HS-27A (cell line): ENCODE measurements at regions not wholly inside any gene's neighbourhood (a gene's known extent, or its start where the extent isn't known, plus 50 kb on each side); places are given as distances from the start of the nearest gene placed in this dataset.

Experiments
- DNase-seq: peaks from one replicate; pipeline ENCODE4 v3.0.0-alpha.2; 2012; ENCODE audit warnings: low read depth, missing footprints

DNA sequence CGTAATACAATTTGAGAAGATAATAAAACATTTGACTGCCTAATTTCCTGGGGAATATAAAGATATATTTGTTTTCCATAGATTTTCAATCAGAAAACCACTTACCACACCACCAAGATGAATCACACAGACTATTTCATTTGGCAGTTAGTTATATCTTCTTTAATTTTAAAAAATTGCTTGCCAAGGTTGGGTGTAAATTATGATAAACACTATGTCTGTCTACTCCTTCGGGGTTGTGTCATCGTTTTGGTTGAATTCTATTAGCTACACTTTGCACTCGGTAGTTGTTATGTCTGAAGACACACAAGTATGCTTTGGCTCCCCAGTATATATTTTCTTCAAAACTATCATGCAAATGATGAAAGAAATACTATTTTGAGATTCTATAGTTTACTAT is 594.8 kb upstream of the SEMA3D start:
- no peak for DNase-seq

DNA sequence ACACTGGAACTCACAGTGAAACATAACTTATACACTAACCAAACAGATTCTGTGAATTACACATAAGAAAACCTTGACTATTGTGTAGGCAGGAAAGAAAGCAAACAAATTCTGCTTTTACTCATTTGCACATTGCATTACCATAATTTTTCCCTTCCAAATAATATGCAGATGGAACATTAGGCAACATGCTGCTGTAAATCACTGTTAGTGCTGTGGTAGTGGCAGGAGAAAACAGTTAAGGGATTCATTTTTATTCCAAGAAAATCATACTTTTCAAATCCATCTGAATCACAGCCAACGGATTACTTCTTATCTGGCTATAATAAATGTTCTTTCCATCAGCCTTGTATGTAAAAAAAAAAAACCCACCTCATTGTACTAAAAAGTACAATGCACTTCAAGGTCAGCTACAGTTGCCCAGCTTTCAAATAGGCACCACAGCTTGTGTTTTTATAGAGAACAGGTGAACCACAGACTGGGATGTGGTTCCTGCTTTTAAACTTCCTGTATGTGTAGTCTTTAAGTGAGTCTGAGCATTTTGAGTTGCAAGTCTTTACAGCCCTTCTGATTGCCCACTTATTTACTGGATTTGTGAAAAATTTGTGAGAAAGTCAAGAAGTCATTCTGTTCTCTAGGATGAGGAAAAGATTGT is 590.0 kb upstream of the SEMA3D start:
- DNase-seq, result no peak

DNA sequence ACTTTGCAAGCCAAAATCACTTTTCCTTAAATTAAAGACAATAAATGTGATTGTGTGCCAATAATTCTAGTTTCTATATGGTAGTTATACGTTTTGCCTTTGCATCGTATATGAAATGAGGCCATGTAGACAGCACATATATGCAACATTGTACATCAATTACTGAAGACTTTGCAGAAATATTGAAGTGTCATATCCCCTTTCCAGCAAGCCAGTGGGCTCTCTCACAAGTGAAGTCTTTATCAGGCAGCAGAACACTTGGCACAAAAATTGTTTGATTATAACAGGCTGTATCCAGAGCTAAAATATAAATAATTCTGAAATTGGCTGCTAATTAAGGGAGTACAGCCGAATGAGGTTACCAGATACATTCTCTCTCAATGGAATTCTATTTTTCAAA is 588.6 kb upstream of the SEMA3D start:
- DNase-seq, result no peak

DNA sequence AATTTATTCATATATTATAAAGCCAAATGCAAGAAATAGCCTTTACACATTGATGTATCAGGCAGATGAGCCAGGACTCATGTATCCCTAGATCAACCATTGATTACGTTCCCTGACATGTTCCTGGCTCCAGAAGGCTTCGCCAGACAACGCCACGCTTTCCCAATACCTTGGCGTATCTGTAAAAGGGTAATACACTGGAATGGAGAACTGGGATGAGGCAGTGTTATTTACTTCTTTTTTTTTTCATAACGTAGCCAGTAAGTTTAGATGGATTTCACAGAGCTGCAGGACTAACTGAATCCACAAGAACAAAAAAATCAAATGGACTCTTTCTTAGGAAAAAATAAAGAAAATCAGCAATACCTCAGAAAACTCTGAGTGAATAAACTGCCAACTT is 588.1 kb upstream of the SEMA3D start:
- DNase-seq, result no peak

DNA sequence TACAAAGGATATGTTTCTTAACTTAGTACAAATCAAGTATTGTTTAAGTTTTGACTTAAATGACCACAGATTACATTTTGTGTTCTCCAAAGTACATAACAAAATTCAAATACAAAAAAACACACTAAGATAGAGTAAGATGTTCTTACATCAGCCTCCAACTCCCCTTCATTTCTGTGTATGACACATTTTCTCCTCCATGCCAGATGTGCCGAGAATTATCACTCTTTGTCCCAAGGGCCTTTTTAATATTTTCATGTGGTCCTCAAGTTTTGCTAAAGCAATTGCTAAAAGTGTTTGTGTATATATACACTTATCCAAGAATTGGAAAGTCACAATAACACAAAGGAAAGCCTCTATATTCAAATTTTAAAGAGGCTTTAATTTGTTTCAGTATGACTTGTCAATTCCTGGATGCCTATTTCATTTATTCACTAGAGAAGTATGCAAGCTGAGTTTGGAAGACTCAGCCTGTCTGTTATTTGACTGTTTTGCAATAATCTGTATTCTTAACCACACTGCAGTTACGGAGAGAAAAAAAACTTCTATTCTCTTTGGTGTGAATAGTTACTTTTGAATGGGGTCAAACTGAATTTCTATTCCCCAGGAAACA is 586.4 kb upstream of the SEMA3D start:
- DNase-seq, result no peak

DNA sequence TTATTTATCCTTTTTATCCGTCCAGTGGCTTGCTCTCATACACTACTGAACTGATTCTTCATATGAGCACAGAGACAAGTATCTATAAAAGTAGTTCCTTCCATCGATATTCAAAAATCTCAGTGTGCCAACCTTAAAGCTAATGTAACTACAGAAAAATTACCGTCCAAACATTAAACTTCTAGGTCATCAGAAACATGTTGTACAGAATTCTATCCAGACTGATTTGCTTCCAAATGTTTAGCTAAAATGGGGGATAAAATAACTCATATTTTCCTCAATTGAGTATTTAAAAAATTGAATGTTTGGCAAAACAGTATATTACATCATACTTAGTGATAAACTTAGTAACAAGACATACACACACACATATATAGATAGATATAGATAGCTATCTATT is 584.7 kb upstream of the SEMA3D start:
- DNase-seq, result no peak

DNA sequence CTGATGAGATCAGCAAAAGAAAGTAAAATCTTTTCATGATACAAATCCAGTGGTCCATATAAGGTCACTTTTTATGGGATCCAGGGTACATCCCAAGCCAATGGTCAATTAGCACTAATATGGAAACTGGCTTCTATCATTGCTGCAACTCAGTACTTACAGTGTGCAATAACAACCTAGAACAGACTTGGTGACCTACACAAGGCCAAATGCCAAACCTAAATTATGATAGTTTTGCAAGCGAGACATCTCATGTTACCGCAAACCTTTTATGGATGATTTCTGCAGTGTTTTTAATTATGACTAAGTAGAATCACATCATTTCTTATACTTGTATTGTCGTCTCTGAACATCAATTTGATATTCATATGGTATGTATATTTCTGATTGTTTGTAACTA is 583.5 kb upstream of the SEMA3D start:
- DNase-seq, result no peak

DNA sequence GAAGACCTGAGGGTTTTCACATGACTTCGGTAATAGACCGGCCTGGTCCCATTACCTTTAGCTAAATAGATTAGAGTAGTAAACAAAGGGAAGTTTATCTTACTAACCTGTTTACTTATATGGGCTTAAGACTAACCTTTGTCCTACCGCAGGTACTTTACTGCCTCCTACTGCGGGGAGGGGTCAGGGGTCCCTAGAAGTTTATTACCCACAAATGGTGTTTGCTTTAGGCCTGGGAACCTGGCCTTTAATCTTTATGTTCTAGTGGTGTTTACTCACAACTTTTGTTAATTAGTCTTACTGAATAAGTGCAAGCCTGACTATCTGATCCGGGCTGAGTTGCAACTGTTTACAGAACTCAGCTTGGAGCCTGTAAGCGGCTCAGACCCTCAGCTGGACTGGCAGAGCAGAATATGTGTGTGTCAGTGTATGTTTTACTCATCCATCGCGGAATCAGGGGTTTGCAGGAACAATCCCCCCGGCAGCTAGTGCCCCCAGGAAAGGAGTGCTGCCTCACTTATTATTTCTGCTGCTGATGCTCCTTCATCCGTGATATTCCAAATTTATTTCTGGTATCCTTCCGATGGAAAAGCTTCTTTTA is 578.9 kb upstream of the SEMA3D start:
- DNase-seq, result no peak

DNA sequence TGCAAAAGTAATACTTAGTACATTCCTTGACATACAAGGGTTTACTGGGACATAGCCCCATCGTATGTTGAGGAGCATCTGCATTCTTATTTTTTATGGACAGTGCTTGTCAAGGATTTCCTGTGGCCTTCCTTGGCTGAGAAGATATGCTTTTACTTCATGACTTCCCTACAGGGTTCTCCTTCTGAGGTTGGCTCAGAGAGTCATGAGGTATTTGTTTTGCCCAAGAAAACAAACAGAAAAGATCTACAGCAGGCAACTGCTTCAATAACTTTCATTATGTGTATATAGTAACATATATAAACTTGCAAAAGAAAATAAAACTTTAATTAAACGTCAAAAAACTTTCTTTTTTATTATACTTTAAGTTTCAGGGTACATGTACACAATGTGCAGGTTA is 577.2 kb upstream of the SEMA3D start:
- no peak for DNase-seq

DNA sequence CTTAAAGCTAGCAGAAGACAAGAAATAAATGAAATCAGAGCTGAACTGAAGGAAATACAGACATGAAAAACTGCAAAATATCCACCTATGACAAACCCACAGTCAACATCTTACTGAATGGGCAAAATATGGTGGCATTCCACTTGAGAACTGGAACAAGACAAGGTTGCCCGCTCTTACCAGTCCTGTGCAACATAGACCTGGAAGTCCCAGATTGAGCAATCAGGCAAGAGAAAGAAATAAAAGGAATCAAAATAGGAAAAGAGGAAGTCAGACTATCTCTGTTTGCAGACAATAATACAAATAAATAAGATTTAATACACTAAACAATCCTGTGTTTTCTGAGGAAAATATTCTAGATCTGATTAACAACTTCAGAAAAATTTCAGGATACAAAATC is 570.5 kb upstream of the SEMA3D start:
- no peak for DNase-seq

DNA sequence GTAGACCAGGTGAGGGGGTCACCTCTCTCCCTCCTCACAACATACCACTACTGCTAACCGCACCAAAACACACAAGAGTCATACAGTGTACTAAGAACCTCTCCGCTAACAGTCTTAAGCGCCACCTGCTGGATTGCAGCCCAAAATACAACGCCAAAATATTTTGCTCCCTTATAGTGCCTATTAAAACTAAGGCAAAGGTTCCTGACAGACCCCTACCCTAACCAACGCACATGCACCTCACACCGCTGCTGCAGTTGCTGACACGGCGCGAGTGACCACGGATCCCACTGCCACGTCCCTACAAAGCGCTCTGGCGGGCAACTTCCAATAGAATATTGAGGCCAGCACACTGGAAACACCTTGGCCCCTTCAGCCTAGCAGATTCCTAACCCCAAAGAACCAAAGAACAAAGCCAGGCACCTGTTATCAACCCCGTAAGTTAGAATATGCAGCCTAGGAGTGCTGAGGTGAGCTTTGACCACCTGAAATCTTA is 563.6 kb upstream of the SEMA3D start:
- DNase-seq, result no peak

DNA sequence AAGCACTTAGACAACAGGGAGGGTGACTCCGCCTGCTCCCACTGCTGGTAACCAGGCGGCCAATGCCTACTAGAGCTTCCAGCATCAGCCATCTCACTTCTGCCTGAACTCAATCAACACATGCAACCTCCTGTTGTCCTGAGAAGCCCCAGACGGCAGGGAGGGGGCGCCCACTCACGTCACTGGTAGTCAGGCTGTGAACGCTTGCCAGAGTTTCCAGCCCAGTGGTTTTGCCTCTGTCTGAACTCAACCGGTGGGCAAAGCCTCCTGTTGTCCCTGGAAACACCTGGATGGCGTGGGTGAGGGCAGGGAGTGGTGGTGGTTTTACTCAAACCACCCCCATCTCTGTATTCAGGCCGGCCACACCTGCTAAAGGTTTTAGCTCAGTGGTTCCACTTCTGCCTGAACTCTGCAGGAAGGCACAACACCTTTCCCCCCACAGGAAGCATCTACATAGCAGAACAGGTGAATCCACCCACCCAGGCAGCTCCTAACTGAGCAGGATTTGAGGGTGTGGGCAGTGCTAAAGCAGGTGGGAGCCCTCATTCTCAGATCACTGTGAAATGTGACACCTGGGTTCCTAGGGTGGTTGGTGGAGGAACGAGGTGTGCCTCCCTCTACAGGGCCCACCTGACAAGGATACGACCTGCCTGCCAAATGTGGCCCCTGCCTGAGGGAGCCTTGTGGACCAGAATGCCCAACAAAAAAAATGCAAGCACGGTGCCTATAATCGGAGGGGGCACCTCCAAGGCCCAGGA is 563.0 kb upstream of the SEMA3D start:
- DNase-seq, result no peak

DNA sequence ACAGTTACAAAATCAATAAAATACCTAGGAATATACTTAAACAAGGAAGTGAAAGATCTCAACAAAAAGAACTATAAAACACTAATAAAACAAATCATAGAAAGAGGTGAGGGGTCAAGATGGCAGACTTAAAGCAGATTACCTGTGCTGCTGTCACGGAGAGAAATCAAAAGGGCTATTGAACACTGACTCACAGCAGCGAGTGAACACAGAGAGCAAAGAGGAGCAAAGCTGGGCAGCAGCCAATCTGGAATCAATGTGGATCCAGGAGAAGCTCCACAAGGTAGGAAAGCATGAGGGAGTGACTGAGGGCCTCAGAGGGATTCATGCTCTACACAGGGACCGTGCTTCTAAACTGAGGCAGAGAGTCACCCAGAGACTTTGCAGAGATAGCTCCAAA is 562.0 kb upstream of the SEMA3D start:
- DNase-seq, result no peak

DNA sequence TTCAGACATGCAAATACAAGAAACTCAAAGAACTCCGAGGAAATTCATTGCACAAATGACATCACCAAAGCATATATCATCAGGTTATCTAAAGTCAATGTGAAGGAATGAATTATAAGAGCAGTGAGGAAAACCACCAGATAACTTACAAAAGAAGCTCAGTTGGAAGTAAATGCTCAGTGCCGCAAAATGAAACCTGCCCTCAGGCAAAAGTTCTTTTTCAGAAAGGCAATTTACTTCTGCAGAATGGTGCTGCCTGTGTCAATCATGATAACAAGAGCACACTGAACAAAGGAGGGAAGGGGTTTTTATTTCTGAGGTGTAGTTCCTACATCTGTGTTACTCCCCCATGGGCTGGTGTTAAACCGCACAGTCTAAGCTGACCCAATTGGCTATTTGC is 550.6 kb upstream of the SEMA3D start:
- no peak for DNase-seq

DNA sequence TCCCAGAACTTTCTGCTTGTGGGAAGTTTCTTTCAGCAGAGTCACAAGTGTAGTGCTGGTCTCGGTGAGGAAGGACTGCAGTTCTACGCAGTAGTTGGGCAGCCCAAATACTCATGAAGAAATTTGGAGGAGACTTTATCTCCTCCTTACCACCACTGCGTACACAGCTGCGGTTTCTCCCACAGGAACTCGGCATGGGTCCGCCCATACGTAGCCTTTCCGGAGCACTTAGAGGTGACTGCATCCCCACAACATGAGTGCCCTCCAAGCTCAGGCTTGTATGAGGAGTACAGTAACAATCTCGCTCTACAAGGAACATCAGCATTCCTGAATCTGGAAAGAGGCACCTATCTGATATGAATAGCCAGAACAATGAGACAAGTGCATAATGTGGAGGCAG is 549.2 kb upstream of the SEMA3D start:
- no peak for DNase-seq

DNA sequence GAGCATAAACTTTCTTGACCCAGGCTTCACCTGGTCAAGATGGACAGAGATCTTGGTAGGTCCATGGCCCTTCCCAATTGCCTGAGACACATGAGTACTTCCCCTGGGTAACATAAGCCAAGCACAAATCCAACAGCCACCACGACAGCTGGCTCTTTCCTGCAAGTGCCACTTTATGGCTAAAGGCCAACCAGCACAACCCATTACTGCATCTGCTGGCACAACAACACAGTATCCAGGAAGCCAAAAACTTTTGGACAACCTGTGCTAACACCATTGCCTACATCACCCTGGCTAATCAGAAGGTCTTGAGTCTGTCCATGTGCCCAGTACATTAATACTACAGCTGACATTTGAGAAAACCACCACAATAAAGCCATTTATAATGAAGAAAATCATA is 548.0 kb upstream of the SEMA3D start:
- no peak for DNase-seq

DNA sequence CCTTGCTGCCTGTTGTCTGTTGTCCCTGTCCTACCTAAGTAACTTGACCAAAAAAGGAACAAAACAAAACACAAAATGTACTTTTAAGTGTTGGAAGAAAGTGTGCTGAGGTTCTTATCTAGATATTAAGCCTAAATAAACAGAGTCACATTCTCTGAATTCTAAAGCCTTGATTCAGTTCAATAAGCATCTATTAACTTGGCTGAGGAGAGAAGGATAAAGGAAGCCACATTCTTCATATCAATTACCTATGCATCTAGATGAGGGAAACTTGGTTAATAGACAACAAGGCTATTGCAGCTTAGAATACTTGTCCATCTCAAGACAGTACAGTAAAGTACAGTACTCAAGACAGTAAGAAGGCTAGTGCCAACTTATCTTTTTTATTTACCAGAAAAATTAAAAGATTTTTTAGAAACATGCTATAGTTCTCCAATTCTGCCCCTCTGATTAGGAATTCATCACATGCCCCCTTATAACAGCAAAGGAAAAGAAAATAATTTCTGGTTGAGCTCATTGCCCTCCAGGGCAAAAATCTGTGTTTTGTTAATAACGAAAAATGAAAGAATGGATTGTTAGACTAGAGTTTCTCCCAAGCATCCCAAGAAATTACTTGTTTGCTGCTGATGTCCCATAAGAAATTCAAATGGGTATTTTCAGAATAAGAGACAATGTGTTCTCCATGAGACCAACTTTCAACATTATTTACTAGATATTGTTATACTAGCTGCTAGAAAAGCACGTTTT is 546.5 kb upstream of the SEMA3D start:
- no peak for DNase-seq

DNA sequence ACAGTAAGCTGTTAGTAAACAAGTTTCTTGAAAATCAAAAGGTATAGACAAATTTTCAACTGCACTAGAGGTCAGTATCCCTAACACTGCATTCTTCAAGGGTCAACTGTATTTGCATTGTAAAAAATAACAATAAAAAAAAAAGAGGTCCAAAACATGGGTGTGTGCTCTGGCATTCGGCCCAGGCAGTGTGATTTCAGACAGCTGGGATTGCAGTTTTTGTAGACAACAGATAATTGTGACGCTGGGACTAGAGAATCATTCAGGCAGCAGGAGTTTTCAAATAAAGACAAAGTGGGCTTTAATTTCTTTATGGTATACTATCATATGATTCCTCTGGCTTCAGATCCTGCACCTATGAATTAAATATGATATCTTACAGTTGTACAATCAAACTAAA is 543.2 kb upstream of the SEMA3D start:
- no peak for DNase-seq

DNA sequence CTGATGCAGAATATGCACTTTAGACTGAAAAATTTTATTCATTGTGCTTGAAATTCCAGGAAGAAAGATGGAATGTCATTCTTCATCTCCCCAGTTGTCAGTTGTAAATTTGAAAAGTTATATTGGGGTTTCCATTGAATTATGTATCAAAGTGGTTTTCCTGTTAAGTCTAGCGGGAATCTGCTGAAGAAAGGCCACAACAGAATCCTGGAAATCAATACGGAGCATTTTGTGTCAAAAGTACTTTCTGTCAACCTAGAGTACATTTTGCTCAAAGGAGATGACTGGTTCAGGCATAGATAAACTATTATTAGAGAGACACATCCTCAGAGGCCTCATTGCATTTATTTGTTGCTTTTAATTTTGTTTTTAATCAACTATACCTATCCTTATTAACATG is 538.2 kb upstream of the SEMA3D start:
- no peak for DNase-seq

DNA sequence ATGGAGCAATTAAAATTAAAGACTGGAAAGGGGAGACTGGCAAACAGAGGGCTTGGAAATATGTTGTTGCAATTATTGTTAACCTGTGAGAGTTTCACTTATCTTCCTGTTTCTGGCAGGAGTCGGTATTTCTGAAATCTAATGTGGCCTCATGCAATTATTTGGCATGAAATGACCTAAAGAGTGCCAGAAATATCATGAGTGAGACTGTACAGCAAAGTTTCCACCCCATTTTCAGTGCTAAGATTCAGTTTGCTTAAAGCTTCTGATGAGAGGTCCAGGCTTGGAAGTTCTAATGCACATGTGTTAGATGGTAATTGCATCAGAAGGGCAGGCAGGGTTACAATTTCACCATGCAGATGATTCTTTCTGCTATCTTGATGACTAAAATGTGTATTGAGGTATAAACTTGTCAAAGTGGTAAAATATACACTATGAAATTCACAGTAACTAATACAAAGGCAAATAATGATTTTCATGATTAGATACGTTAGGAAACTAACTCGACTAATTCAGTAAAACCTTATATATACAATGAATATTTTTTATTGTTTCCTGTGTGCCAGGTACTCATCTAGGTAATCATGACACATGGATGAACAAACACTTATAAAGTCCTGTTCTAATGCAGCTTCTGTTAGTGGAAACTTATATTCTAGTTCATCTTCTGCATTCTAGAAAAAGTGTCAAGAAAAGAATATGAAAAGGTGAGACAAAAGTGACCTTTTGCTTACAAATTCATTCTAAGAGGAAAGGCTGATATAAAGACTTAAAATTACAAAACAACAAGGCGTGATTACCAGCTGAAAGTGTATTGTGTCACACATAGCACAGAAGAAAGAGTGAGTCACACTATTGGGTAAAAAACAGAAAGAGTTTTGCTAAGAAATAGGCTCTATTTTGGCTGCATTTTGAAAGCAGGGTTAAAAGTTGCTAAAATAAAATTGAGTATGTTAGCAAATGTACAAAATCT is 533.4 kb upstream of the SEMA3D start:
- no peak for DNase-seq

DNA sequence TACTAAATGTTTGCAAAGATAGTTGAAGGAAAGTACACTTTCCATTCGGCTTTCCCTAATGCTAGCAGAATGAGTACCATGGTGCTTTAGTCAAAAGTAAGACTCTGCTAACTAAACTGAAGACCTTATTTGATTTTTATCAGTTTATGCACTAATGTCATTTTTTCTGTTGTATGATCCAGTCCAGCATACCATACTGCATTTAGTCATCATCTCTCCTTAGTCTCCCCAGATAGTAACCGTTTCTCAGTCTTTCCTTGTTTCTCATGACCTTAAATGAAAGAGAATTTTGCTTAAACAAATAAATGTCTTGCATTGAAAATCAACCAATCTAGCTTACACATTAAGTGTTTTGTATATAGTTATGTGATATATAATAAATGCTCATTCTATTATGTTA is 529.5 kb upstream of the SEMA3D start:
- DNase-seq, result no peak
